Activated CD4-positive, alpha-beta T cell treated with anti-CD3 and anti-CD28 coated beads, Interleukin-2, amount 50 U/mL, for 16 hours (primary cell): ENCODE measurements at regions not wholly inside any gene's neighbourhood (a gene's known extent, or its start where the extent isn't known, plus 50 kb on each side); places are given as distances from the start of the nearest gene placed in this dataset.

Experiments
- DNase-seq: peaks from one replicate; pipeline ENCODE4 v3.0.0-alpha.2; 2020

- DNase-seq: no peak
Measured at GRCh38 chr1:56185493-56185892, 393.9 kb downstream of the PLPP3 start.

GRCh38 chr1:56183151-56183550 lies 396.2 kb downstream of the PLPP3 start:
- no peak for DNase-seq

- DNase-seq: no peak
Measured at GRCh38 chr1:56180520-56181190, 398.7 kb downstream of the PLPP3 start.

- DNase-seq: no peak
Measured at GRCh38 chr1:56179543-56179942, 399.8 kb downstream of the PLPP3 start.

GRCh38 chr1:56175211-56175610 lies 404.2 kb downstream of the PLPP3 start:
- no peak for DNase-seq

GRCh38 chr1:56174176-56174885 lies 405.0 kb downstream of the PLPP3 start:
- no peak for DNase-seq

GRCh38 chr1:56173736-56174135 lies 405.6 kb downstream of the PLPP3 start:
- DNase-seq: no peak

- no peak for DNase-seq
Measured at GRCh38 chr1:56171670-56172069, 407.7 kb downstream of the PLPP3 start.

- DNase-seq: no peak
Measured at GRCh38 chr1:56170784-56171320, 408.5 kb downstream of the PLPP3 start.

- DNase-seq: no peak
Measured at GRCh38 chr1:56169856-56170255, 409.5 kb downstream of the PLPP3 start.

- no peak for DNase-seq
Measured at GRCh38 chr1:56168176-56168575, 411.2 kb downstream of the PLPP3 start.

- DNase-seq: no peak
Measured at GRCh38 chr1:56167596-56167995, 411.8 kb downstream of the PLPP3 start.

- no peak for DNase-seq
Measured at GRCh38 chr1:56160773-56161315, 418.5 kb downstream of the PLPP3 start.

- DNase-seq: no peak
Measured at GRCh38 chr1:56156971-56157876, 422.1 kb downstream of the PLPP3 start.

- DNase-seq: no peak
Measured at GRCh38 chr1:56153276-56153675, 426.1 kb downstream of the PLPP3 start.

GRCh38 chr1:56152635-56153034 lies 426.7 kb downstream of the PLPP3 start:
- no peak for DNase-seq

GRCh38 chr1:56151402-56151801 lies 428.0 kb downstream of the PLPP3 start:
- no peak for DNase-seq

GRCh38 chr1:56150441-56151215 lies 428.7 kb downstream of the PLPP3 start:
- no peak for DNase-seq

- no peak for DNase-seq
Measured at GRCh38 chr1:56149761-56150160, 429.6 kb downstream of the PLPP3 start.

- no peak for DNase-seq
Measured at GRCh38 chr1:56148326-56149193, 430.8 kb downstream of the PLPP3 start.

GRCh38 chr1:56147459-56147858 lies 431.9 kb downstream of the PLPP3 start:
- DNase-seq: no peak
